ENCODE measurements at regions not wholly inside any gene's neighbourhood (a gene's known extent, or its start where the extent isn't known, plus 50 kb on each side); places are given as distances from the start of the nearest gene placed in this dataset.

DNA sequence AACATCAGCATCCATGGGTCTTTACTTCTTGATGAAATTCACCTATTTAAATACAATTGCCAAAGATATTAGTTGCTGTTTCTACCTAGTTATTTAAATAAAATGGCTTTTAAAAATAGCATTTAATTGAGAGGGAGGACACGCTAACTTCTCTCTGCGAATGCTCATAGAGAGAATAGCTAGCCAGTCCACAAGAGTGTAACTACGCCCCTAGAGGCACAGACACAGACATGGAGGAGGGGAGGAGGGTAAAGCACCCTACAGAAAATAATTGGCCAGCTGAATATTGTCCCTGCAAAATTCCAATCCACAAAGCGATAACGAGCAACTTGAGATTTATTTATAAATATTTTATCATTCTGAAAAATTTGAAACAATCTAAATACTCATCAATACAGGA, 97.0 kb upstream of the PAPOLG start:
- no peaks in the 10 kb centered on the region for H3K27me3 ChIP-seq (ENCODE audit: control insufficient read depth, insufficient read depth, low read length)
- H3K9me3 ChIP-seq (ENCODE audit: control insufficient read depth in 2 of 3, insufficient read depth in 1 of 3, low read length in 3 of 3): no peaks in the 10 kb centered on the region
- H3K27ac ChIP-seq (ENCODE audit: low read depth in 2 of 2, low read length in 2 of 2): no peak overlapping the region
- TF ChIP-seq, protein P1, sequence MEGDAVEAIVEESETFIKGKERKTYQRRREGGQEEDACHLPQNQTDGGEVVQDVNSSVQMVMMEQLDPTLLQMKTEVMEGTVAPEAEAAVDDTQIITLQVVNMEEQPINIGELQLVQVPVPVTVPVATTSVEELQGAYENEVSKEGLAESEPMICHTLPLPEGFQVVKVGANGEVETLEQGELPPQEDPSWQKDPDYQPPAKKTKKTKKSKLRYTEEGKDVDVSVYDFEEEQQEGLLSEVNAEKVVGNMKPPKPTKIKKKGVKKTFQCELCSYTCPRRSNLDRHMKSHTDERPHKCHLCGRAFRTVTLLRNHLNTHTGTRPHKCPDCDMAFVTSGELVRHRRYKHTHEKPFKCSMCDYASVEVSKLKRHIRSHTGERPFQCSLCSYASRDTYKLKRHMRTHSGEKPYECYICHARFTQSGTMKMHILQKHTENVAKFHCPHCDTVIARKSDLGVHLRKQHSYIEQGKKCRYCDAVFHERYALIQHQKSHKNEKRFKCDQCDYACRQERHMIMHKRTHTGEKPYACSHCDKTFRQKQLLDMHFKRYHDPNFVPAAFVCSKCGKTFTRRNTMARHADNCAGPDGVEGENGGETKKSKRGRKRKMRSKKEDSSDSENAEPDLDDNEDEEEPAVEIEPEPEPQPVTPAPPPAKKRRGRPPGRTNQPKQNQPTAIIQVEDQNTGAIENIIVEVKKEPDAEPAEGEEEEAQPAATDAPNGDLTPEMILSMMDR (IDR thresholded peaks at IDR 0.05; ENCODE audit: borderline replicate concordance, extremely low read depth, insufficient read depth): no peak
- FAIRE-seq (no peak), DNase-seq (no peak)
- H3K9ac ChIP-seq (ENCODE audit: low read length in 3 of 3): no peak overlapping the region
- H3K4me3 ChIP-seq (ENCODE audit: low read length in 3 of 3): no peak overlapping the region
- intact Hi-C loops (cut with DNase I): no loop called here
- no peaks in the 10 kb centered on the region for H3K4me1 ChIP-seq (ENCODE audit: control insufficient read depth in 2 of 3, insufficient read depth in 2 of 3, low read depth in 1 of 3, low read length in 3 of 3)
- no peaks in the 10 kb centered on the region for H3K36me3 ChIP-seq (ENCODE audit: control insufficient read depth in 2 of 3, insufficient read depth in 3 of 3, low read length in 3 of 3)

DNA sequence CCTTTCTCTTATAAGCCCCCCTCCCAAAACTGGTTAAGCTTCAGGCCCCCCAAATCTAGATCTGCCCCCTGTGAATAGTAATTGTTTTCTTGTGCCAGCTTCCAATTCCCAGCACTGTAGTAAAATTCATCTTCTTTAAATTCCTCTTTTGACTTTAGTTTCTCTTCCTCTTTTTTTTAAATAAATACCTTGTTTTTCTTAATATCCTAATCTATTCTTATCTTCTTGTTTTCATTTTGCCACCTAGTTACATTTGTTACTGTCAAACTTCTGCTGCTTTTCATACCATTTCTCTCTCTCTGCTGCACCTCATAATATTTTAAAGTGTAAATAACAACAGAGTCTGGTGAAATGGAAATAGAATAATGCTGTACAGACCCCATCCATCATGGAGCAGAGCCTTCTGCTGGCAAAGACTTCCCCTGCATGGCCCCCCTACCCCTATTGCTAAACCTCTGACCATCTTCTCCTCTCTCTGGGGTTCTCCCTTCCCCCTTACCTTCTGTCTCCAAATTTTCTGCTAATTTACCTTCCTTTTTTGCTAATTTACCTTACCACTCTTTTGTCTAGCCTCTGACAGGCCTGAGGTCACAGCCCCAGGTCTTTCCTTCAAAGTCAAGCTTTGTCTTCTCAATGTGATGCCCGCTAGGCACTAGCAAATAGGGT, 94.9 kb upstream of the PAPOLG start:
- H3K9me3 ChIP-seq (ENCODE audit: control insufficient read depth in 2 of 3, insufficient read depth in 1 of 3, low read length in 3 of 3): no peaks in the 10 kb centered on the region
- TF ChIP-seq, protein P1 (IDR thresholded peaks at IDR 0.05; ENCODE audit: borderline replicate concordance, extremely low read depth, insufficient read depth): no peak
- no peak overlapping the region for H3K4me3 ChIP-seq (ENCODE audit: low read length in 3 of 3)
- no peaks in the 10 kb centered on the region for H3K27me3 ChIP-seq (ENCODE audit: control insufficient read depth, insufficient read depth, low read length)
- no peak for DNase-seq
- H3K27ac ChIP-seq (ENCODE audit: low read depth in 2 of 2, low read length in 2 of 2): no peak overlapping the region
- no peak overlapping the region for H3K9ac ChIP-seq (ENCODE audit: low read length in 3 of 3)
- H3K4me1 ChIP-seq (ENCODE audit: control insufficient read depth in 2 of 3, insufficient read depth in 2 of 3, low read depth in 1 of 3, low read length in 3 of 3): no peaks in the 10 kb centered on the region
- H3K36me3 ChIP-seq (ENCODE audit: control insufficient read depth in 2 of 3, insufficient read depth in 3 of 3, low read length in 3 of 3): no peaks in the 10 kb centered on the region
- FAIRE-seq: no peak
- intact Hi-C loops (cut with DNase I): no loop called here

DNA sequence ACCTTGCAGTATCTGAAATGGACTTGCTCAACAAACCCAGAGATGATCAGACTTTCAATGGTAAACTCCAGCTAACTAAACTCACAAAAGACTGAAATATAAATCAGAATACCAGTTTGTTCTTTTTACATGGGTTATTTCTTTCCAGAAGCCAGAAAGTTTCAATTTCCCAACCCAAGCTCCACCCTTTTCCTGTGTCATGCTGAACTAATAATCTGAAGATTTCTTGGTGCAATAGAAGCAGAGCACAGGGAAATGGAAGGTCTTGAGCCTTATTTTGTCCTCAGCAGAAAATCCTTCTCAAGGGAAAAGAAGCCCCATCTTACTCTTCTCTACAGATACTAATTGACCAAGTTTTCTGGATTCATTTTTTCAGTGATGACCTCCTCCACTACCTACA, 93.3 kb upstream of the PAPOLG start:
- intact Hi-C loops (cut with DNase I): no loop called here
- no peak overlapping the region for H3K27ac ChIP-seq (ENCODE audit: low read depth in 2 of 2, low read length in 2 of 2)
- no peaks in the 10 kb centered on the region for H3K36me3 ChIP-seq (ENCODE audit: control insufficient read depth in 2 of 3, insufficient read depth in 3 of 3, low read length in 3 of 3)
- FAIRE-seq: no peak
- no peak overlapping the region for H3K4me3 ChIP-seq (ENCODE audit: low read length in 3 of 3)
- TF ChIP-seq, protein P1 (IDR thresholded peaks at IDR 0.05; ENCODE audit: borderline replicate concordance, extremely low read depth, insufficient read depth): no peak
- H3K9me3 ChIP-seq (ENCODE audit: control insufficient read depth in 2 of 3, insufficient read depth in 1 of 3, low read length in 3 of 3): no peaks in the 10 kb centered on the region
- H3K4me1 ChIP-seq (ENCODE audit: control insufficient read depth in 2 of 3, insufficient read depth in 2 of 3, low read depth in 1 of 3, low read length in 3 of 3): no peaks in the 10 kb centered on the region
- H3K9ac ChIP-seq (ENCODE audit: low read length in 3 of 3): no peak overlapping the region
- DNase-seq: no peak
- H3K27me3 ChIP-seq (ENCODE audit: control insufficient read depth, insufficient read depth, low read length): no peaks in the 10 kb centered on the region

DNA sequence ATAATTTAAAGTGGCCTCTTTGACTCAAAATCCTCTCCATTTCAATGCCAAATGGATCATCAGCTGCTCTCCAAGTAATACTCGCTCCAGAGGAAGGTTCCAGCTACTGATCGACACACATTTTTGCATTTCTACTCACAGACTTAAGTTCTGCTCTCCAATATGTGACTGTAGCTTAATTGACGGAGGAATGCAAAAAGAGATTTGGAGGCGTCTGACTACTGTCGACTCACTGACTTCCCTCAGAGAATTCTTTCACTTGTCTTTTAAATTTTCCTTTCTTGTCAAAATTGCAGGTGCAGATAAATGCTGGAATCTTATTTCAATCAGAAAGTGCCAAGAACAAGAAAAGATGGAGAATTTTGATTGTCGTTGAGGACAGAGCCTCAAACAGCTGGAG, 84.1 kb upstream of the PAPOLG start:
- Histone ChIP-seq H3K9ac (ENCODE audit: low read length in 3 of 3) (no peak overlapping the region), H3K4me3 (ENCODE audit: low read length in 3 of 3) (no peak overlapping the region), H3K27me3 (ENCODE audit: control insufficient read depth, insufficient read depth, low read length) (no peaks in the 10 kb centered on the region), H3K9me3 (ENCODE audit: control insufficient read depth in 2 of 3, insufficient read depth in 1 of 3, low read length in 3 of 3) (no peaks in the 10 kb centered on the region), H3K4me1 (ENCODE audit: control insufficient read depth in 2 of 3, insufficient read depth in 2 of 3, low read depth in 1 of 3, low read length in 3 of 3) (no peaks in the 10 kb centered on the region), H3K36me3 (ENCODE audit: control insufficient read depth in 2 of 3, insufficient read depth in 3 of 3, low read length in 3 of 3) (no peaks in the 10 kb centered on the region), H3K27ac (ENCODE audit: low read depth in 2 of 2, low read length in 2 of 2) (no peak overlapping the region)
- FAIRE-seq (no peak), DNase-seq (no peak)
- intact Hi-C loops (cut with DNase I): no loop called here
- TF ChIP-seq, protein P1 (IDR thresholded peaks at IDR 0.05; ENCODE audit: borderline replicate concordance, extremely low read depth, insufficient read depth): no peak
